NCI-H774 (cell line): ENCODE measurements at regions not wholly inside any gene's neighbourhood (a gene's known extent, or its start where the extent isn't known, plus 50 kb on each side); places are given as distances from the start of the nearest gene placed in this dataset.

ENCODE experiments used
- DNase-seq: peaks from one replicate; lab custom pipeline; 2025; lab: John Stamatoyannopoulos, UW

DNA sequence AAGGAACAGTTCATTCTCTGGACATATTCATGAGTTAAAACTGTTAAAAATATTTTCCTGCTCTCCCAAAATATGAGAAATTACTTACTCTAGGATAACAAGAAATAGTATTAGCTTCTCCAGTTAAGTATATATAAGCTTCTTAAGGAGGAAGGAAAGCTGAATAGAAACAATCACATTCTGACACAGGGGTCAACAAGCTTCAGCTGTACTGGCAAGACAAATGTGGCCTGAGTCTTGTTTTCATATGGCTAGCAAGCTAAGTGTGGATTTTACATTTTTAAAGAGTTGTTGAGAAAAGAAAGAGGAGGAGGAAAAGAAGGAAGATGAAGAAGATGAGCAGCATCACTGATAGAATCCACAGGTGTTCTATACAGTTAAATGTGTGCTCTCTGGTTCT is 313.8 kb downstream of the ZPLD1 start:
- DNase-seq: no peak

DNA sequence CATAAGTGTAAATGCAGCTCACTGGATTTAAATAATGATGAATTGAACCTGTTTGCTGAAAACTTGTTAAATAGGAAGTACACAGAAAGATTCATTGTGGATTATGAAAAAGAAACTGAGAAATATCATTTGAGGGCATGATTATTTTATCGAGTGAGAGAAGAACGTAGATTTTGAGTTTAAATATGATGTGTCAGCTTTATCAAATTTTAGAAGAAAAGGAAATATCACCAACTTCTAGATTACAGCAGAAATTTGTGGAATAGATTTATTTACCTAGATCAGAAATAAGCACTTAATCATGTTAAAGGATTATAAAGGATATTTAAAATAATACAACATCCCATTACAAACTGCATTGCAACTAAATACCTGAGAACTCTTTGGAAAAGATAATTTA is 315.5 kb downstream of the ZPLD1 start:
- DNase-seq: no peak

- no peak for DNase-seq
These were observed 319.1 kb downstream of the ZPLD1 start for GRCh38 chr3:102753901-102754300.

- no peak for DNase-seq
These were observed 321.9 kb downstream of the ZPLD1 start for GRCh38 chr3:102756706-102757105.

DNA sequence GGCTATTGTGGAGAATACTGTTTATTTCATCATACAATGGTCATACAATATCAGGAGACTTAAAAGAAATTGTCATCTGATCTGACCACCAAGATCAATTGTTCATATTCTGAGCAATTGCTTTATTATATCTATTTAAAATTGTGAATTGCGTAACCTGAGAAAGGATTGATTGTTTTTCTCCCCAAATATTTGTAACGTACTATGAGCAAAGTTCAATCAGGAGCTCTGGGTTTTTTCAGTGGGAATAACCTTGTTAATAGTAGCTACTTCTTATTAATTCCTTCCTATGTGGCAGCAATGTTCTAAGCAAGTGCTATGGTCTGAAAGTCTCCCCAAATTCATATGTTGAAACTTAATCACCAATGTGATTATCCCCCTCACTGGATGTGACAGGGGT is 323.1 kb downstream of the ZPLD1 start:
- no peak for DNase-seq

DNA sequence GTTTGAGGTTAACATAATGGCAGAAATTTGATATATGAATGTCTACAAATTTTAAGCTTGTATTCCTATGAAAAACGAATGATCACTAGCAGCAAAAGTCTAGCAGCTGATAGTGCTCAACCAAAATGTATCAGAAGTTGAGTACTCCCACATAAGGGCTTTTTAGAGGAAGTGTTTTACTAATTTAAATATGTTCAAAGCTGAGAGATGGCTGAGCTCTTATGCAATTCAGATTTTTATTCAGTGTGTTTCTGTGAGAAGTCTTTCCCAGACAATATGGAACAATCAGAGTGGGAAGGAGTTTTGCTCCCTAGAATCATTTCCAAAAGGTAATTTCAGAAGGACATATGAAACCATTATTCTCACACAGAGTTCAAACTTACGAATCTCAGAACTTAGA is 327.0 kb downstream of the ZPLD1 start:
- DNase-seq: no peak

GRCh38 chr3:102790747-102791325 is 356.0 kb downstream of the ZPLD1 start:
- DNase-seq: no peak

DNA sequence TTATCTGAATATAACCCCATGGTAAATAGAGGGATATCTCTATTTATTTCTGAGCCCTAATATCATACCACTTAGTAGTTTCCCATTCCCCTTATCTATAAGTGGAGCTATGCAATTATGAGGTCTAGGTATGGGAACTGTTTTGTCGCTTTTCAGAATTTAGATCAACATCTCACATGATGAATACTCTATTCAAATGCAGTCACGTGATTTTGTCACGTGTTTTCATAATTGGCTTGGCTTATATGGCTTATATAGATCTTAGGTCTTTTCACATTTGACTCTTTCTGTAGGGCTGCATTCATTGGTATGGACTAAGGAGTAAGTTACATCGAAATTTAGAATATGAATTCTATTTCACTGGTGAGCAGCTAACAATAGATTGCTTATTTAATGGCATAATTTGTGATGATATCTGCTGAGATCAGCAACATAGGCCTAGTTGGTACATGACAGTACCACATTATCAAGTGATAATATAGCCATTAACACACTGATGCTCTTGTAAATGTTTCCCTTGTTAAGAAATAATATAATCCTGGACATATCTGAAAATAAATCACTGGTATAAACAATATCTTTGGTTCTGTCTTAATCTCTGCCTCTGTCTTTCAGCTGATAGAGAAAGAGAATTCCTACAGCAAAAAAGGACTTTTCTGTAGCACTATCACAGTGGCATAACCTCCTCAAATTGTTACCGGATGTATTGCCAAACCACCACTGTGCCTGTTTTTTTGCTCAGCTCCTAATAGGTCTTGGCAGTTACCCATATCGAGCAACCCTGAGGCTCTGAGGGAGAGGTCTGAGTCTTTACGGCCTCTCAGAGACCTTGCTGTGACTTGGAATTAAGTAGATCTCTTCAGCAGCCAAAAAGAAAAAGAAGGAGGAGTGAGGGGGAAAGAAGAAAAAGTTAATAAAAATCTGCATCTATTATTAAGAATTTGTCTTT is 357.1 kb downstream of the ZPLD1 start:
- DNase-seq: no peak

DNA sequence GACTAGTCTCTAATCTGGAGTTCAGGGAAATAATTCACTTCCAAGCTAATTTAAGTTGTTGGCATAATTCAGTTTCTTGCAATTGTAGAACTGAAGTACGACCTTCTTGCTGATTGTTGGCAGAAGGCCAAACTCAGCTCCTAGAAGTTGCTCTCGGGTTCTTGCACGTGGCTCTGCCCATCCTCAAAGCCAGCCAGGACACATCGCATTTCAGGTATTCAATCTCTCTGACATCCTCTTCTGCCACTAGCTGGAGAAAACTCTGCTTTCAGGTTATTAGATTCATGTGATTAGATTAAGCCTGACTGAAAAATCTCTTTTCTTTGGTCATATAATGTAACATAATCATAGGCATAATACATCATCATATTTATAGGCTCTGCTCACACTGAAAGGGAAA is 362.0 kb downstream of the ZPLD1 start:
- DNase-seq: no peak

- DNase-seq: no peak
These were observed 368.1 kb downstream of the ZPLD1 start for GRCh38 chr3:102802819-102803420.

DNA sequence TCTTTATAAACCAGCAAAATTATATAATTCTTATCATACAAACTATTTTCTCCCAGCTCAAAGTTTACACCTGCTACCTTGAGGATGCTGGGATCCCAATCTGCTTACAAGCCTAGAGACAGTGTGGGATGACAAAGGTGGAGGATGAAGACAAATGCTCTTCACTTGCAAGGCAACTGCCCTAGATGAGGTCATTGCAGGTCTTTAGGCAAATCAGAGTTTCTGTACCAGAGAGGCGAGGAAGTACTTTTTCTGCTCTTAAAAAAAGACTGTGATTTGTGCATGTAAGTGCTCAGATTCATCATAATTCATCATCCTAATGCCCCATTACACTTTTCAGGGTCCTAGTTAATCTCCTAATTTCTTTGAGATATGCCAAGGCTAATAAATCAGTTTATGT is 376.1 kb downstream of the ZPLD1 start:
- DNase-seq: no peak

GRCh38 chr3:102826636-102827035 is 391.8 kb downstream of the ZPLD1 start:
- no peak for DNase-seq

DNA sequence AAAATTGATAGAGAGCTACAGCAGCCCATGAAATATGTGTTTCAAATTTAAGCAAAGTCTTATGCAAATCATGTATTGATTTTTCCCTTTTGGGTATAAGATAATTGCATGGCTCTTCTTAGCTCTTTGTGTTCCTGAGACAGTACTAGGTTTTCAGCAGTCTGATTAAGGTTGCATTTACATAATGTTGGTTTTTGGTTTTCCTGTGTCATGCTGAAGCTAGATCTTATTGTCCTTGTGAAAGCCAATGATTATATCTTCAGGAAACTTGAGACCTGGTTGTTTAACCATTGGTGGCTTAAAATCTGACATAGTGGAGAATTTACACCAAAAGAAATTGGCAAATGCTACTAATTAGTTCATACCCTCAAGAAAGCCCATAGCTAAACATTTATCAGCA is 392.6 kb downstream of the ZPLD1 start:
- DNase-seq: no peak

DNA sequence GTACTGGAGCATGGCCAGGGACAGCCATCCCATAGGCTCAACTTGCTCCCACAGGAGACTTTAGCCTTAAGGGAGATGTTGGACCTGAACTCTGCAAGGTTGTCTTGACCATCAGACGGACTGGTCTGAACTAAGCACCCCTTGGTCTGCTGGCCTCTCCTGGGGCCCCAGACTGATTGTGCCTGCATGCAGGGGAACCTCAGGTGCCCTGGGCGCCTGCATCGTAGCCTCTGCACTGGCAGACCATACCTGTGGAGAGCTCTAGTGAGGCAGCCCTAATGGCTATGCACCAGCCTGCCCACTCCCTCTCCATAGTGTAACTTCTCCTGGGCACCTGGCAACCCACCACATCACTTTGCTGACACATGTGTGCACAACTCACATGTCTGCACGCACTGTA is 395.6 kb downstream of the ZPLD1 start:
- no peak for DNase-seq

GRCh38 chr3:102841866-102842265 is 407.1 kb downstream of the ZPLD1 start:
- no peak for DNase-seq

DNA sequence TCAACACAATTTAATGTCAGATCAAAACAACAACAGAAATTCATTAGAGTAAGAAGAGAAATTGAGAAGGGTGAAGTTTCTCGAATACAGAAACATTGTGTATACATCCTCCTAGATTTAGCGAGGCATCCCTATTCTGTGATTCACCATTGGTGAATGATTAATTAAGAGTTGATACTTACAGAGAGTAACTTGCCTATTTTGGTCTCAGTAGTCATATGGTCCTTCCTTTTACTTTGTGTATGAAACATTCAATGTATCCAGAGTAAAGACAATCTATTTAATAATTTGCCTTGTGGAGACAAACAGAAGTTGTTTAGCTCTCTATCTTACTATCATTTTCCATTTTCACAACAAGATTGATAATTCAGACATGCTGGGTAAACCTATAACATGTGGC is 432.0 kb downstream of the ZPLD1 start:
- DNase-seq: no peak

DNA sequence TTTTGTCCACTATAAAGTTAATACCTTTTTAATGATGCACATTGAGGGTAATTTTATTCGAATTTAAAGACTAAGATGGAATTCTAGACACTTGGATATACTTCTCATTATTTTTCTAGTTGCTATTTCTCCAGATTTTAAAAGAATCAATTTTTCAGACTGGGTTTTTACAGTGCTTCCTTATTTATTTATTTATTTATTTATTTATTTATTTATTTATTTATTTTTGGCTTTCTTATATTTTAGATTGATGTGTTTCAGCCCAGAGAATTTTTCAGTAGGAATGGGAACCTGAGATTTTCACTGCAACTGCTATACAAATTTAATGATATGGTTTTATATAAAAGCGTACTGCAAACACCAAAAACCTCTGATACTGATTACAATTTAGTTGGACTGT is 448.7 kb downstream of the ZPLD1 start:
- no peak for DNase-seq

DNA sequence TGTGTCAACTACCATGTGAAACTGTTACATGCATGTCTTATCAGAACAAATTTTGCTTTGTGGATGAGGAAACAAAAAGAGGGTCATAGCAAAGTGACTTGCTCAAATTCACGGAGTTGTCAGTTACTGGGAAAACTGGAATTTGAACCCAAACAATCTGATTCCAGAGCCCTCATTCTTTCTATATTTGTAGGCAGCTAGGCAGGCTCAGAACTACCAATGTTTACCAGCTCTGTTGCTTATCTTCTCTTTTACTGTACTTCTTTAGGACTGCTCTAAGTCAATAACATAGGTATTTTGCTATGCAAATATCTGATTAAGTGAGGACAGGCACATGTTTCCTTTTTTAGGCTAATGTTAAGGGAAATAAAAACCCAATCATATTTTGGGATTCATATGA is 450.5 kb downstream of the ZPLD1 start:
- DNase-seq: no peak

GRCh38 chr3:102887431-102887830 is 452.6 kb downstream of the ZPLD1 start:
- no peak for DNase-seq

DNA sequence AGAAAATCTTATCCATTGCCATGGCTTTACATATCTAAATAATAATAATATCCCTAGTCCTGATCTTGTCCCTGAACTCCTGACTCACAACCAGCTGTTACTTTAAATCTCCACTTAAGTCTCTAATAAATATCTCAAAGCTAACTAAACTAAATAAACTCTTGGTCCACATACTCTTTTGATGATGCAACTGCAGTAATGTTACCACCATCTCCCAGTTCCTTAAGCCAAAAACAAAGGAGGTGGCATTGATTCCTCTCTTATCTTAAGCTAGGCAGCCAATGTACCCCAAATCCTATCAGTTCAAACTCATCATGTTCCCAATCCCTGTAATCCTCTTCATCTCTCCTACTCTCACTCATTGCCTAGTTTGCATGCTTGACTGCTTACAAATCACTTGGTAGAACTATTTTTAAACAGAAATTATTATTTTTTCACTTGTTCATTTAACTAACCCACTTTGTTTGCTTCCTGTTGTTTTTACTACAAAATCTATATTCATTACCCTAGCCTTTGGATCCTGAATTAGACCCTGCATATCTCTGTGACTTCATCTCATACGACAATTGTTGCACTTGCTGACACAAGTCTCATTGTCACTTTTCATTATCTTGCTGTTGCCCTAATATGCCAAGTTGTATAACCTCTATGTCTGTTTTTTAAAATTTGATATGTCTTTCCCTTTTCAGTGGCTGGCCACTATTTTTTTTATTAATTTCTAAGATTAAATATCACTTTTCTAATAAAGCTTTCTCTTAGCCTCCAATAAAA is 462.2 kb downstream of the ZPLD1 start:
- no peak for DNase-seq

DNA sequence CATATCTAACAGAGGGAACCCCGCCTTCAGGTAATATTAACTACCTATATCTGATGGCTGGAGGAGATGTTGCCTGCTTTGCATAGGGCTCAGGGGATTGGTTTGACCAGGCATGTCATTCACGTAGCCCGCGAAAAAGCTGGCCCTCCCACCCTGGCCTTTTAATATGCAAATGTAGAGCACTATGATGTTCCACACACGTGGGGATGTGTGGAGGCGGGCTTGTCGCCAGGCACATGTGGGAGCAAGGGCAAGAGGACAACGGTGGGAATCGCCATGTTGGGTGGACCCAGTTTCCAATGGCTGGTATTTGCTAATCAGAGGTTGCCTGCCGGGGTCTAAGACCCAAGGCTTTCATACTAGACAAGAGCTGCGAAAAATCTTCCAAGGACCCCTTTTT is 469.8 kb downstream of the ZPLD1 start:
- DNase-seq: no peak

DNA sequence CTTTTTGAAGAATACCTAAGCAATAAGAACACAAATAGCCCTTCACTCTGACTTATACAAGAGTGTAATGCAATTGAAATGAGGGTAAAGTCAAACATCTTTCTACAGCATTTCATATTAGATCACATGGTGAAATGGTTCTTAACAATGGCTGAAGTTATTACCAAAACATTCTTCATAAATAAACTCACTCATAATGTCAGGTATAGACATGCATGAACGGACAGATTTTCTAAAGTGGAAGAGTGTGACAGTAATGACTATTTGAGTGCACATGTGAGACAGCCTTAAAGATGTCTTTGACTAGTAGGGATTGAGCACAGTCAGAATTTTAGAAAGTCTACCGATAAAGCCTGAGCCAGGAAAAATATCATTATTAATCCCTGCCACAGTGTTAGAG is 471.0 kb downstream of the ZPLD1 start:
- no peak for DNase-seq

DNA sequence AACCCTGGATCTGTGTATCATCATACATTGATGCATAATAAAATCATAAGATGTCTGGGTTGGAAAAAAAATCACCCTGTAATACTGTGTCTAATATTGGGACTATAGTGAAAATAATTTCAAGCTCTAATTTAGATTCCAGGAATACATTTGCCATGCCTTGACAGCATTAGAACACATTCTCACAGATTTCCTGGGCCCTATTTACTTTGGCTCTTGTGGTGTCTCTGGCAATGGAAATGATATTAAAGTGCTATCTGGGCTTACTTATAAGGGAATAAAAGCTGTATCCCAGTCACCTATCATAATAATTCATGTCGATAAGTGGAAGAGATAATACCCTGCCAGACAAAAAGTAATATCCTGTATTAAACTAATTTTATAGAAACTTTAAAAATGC is 472.0 kb downstream of the ZPLD1 start:
- no peak for DNase-seq
